ENCODE measurements at regions not wholly inside any gene's neighbourhood (a gene's known extent, or its start where the extent isn't known, plus 50 kb on each side); places are given as distances from the start of the nearest gene placed in this dataset.

GRCh38 chr2:72015266-72015665 lies 132.4 kb downstream of the CYP26B1 start:
- no peak for TF ChIP-seq EP300 (IDR thresholded peaks at IDR 0.05)
- TF ChIP-seq CTCF (IDR thresholded peaks at IDR 0.05): no peak

All from tibial nerve (tissue), 4 donors.